BLaER1 (cell line): ENCODE measurements at regions not wholly inside any gene's neighbourhood (a gene's known extent, or its start where the extent isn't known, plus 50 kb on each side); places are given as distances from the start of the nearest gene placed in this dataset.

ENCODE experiments used
- H3K27ac ChIP-seq: shearing (Covaris generic); formaldehyde crosslinking; 2 replicates; pipeline ENCODE4 v1.8.1; 2022
- H3K27me3 ChIP-seq: shearing (Covaris generic); formaldehyde crosslinking; 2 replicates; pipeline ENCODE4 v1.8.1; 2022
- H3K36me3 ChIP-seq: shearing (Covaris generic); formaldehyde crosslinking; 2 replicates; pipeline ENCODE4 v1.8.1; 2022
- H3K4me1 ChIP-seq: shearing (Covaris generic); formaldehyde crosslinking; 2 replicates; pipeline ENCODE4 v1.8.1; 2022
- H3K4me2 ChIP-seq: shearing (Covaris generic); formaldehyde crosslinking; 2 replicates; pipeline ENCODE4 v1.8.1; 2022
- H3K4me3 ChIP-seq: shearing (Covaris generic); formaldehyde crosslinking; 2 replicates; pipeline ENCODE4 v1.8.1; 2022
- H3K9ac ChIP-seq: shearing (Covaris generic); formaldehyde crosslinking; 2 replicates; pipeline ENCODE4 v1.8.1; 2022
- H3K9me3 ChIP-seq: shearing (Covaris generic); formaldehyde crosslinking; 2 replicates; pipeline ENCODE4 v1.8.1; 2022
- H4K20me1 ChIP-seq: shearing (Covaris generic); formaldehyde crosslinking; 2 replicates; pipeline ENCODE4 v1.8.1; 2022
- Cebpa-rat ChIP-seq: shearing (Covaris generic); IDR thresholded peaks from 2 replicates; pipeline ENCODE4 v1.8.1; 2022

DNA sequence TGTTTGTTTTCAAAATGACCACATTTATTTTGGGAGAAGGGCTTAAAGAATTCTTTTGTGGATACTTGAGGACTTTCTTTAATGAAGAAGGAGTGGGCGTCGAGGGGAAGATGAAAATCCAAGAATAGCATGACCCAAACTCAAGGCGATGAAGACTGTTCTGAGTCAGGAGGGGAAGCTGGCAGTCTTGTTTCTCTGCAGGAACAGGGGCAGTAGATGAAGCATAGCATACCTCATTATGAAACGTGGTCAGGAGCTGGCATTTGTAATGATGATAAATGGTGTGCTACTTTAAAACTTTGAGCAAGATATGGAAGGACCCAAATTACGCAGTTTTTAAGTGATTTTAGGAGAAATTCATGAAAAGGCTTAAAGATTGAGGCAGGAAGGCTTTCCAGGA is 549.0 kb downstream of the IGSF11 start:
- no peaks in the 10 kb centered on the region for H3K36me3 ChIP-seq
- H3K27me3 ChIP-seq: no peaks in the 10 kb centered on the region
- no peak overlapping the region for H3K4me3 ChIP-seq
- no peak overlapping the region for H3K27ac ChIP-seq
- no peak overlapping the region for H3K4me2 ChIP-seq
- H4K20me1 ChIP-seq: no peaks in the 10 kb centered on the region
- H3K9ac ChIP-seq: no peak overlapping the region
- no peaks in the 10 kb centered on the region for H3K9me3 ChIP-seq
- TF ChIP-seq Cebpa-rat: no peak
- no peaks in the 10 kb centered on the region for H3K4me1 ChIP-seq

GRCh38 chr3:118487734-118488133 is 546.9 kb downstream of the IGSF11 start:
- Histone ChIP-seq H3K36me3 (no peaks in the 10 kb centered on the region), H3K9ac (no peak overlapping the region), H3K4me3 (no peak overlapping the region), H3K4me1 (no peaks in the 10 kb centered on the region), H4K20me1 (no peaks in the 10 kb centered on the region), H3K27me3 (no peaks in the 10 kb centered on the region), H3K9me3 (no peaks in the 10 kb centered on the region), H3K4me2 (no peak overlapping the region), H3K27ac (no peak overlapping the region)
- TF ChIP-seq Cebpa-rat: no peak

DNA sequence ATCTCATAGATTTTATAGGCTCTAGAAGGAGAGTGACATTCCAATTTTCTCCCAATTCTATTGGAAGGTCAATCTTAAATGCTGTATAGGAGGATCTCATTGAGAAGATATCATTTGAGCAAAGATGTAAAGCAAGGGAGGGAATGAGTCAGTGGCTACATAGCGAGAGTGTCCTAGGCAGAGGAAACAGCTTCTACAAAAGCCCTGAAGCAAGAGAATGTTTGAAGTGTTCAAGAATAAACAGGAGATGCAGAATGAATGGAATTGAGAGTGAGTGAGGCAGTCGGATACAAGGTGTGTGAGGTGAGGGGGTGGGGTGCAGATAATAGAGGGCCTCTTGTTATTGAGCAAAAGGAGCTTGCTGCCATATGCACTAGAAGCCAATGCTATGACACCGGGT is 545.9 kb downstream of the IGSF11 start:
- Histone ChIP-seq H3K9me3 (no peaks in the 10 kb centered on the region), H3K9ac (no peak overlapping the region)
- no peak for TF ChIP-seq Cebpa-rat

GRCh38 chr3:118495206-118495605 is 539.4 kb downstream of the IGSF11 start:
- Histone ChIP-seq H3K4me2 (no peak overlapping the region), H3K4me1 (no peaks in the 10 kb centered on the region), H3K36me3 (no peaks in the 10 kb centered on the region), H3K27ac (no peak overlapping the region), H3K9me3 (no peaks in the 10 kb centered on the region), H4K20me1 (no peaks in the 10 kb centered on the region), H3K4me3 (no peak overlapping the region), H3K27me3 (no peaks in the 10 kb centered on the region), H3K9ac (no peak overlapping the region)
- TF ChIP-seq Cebpa-rat: no peak

More for the DNA sequence above, 545.9 kb downstream of the IGSF11 start:
- Histone ChIP-seq H3K36me3 (no peaks in the 10 kb centered on the region), H3K4me1 (no peaks in the 10 kb centered on the region), H3K27me3 (no peaks in the 10 kb centered on the region), H4K20me1 (no peaks in the 10 kb centered on the region), H3K4me3 (no peak overlapping the region), H3K4me2 (no peak overlapping the region), H3K27ac (no peak overlapping the region)

- no peak for TF ChIP-seq Cebpa-rat
- H3K9me3 ChIP-seq: no peaks in the 10 kb centered on the region
- H4K20me1 ChIP-seq: no peaks in the 10 kb centered on the region
- H3K4me3 ChIP-seq: no peak overlapping the region
- H3K9ac ChIP-seq: no peak overlapping the region
- H3K4me1 ChIP-seq: no peaks in the 10 kb centered on the region
- H3K36me3 ChIP-seq: no peaks in the 10 kb centered on the region
- H3K27me3 ChIP-seq: no peaks in the 10 kb centered on the region
- H3K4me2 ChIP-seq: no peak overlapping the region
- no peak overlapping the region for H3K27ac ChIP-seq
Observed at GRCh38 chr3:118497274-118497673, 537.4 kb downstream of the IGSF11 start.

GRCh38 chr3:118501152-118501551 is 533.5 kb downstream of the IGSF11 start:
- Histone ChIP-seq H3K36me3 (no peaks in the 10 kb centered on the region), H3K4me1 (no peaks in the 10 kb centered on the region), H3K9ac (no peak overlapping the region), H3K4me2 (no peak overlapping the region), H3K27me3 (no peaks in the 10 kb centered on the region), H4K20me1 (no peaks in the 10 kb centered on the region), H3K9me3 (no peaks in the 10 kb centered on the region), H3K4me3 (no peak overlapping the region), H3K27ac (no peak overlapping the region)
- no peak for TF ChIP-seq Cebpa-rat

DNA sequence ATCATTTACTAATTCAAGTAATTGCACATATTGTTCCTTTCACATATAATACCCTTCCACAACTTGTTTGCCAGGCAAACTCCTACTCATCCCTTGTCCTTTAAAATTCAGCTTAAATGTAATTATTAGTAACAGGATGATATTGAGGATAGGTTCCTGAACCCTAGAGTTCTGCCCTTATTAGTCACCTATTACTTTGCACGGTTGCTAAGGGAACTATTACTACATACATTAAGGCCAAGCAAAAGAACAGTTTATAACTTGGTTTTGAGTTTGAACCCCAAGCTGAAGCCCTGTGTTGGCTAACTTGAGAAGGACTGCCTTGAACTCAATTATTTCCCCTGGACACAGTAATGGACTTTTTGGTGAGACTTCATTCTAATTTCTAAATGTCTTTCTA is 529.7 kb downstream of the IGSF11 start:
- Histone ChIP-seq H3K4me3 (no peak overlapping the region), H4K20me1 (no peaks in the 10 kb centered on the region), H3K4me2 (no peak overlapping the region), H3K36me3 (no peaks in the 10 kb centered on the region), H3K27me3 (no peaks in the 10 kb centered on the region), H3K9ac (no peak overlapping the region), H3K9me3 (no peaks in the 10 kb centered on the region), H3K4me1 (no peaks in the 10 kb centered on the region), H3K27ac (no peak overlapping the region)
- no peak for TF ChIP-seq Cebpa-rat

DNA sequence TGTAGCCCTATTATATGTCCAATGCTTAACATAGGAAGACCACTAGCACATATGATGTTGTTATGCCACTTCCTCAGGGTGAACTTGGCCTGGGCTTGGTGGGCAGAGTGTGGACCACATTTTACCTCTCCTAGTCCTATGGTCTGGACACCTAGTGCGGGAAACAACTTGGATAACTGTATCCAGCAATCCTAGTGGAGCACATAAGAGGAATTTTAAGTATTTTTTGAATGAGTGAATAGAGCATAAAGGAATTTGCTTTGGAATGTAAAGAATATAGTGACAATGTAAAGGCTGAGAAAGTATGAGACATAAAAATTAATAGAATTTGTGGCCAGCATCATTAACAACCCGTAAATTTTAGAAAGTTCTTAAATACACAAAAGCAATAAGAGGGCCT is 528.9 kb downstream of the IGSF11 start:
- no peak overlapping the region for H3K9ac ChIP-seq
- no peak for TF ChIP-seq Cebpa-rat
- H3K9me3 ChIP-seq: no peaks in the 10 kb centered on the region
- H4K20me1 ChIP-seq: no peaks in the 10 kb centered on the region
- H3K4me3 ChIP-seq: no peak overlapping the region
- H3K4me2 ChIP-seq: no peak overlapping the region
- H3K27me3 ChIP-seq: no peaks in the 10 kb centered on the region
- H3K4me1 ChIP-seq: no peaks in the 10 kb centered on the region
- no peaks in the 10 kb centered on the region for H3K36me3 ChIP-seq
- H3K27ac ChIP-seq: no peak overlapping the region

DNA sequence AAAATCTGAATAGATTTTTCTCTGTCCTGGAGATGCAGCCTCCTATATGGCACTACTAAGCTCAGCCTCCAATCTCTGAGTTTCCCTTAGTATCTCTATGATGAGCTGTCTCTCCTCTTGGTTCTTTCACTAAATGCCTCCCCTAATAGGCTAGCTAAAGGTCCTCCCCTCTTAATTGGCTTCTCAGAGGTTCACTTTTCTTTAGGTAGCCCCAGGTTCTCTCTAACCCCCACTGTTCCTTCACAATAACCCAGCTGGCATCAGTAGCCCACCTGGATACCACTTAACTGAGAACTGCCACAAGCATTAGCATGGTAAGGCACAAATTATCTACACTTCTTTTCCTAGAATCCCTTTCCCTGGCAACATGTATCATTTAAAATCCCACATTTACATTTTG is 523.2 kb downstream of the IGSF11 start:
- no peak overlapping the region for H3K9ac ChIP-seq
- H3K4me1 ChIP-seq: no peaks in the 10 kb centered on the region
- TF ChIP-seq Cebpa-rat: no peak
- H3K4me2 ChIP-seq: no peak overlapping the region
- no peaks in the 10 kb centered on the region for H3K27me3 ChIP-seq
- no peak overlapping the region for H3K27ac ChIP-seq
- H4K20me1 ChIP-seq: no peaks in the 10 kb centered on the region
- no peaks in the 10 kb centered on the region for H3K36me3 ChIP-seq
- no peaks in the 10 kb centered on the region for H3K9me3 ChIP-seq
- no peak overlapping the region for H3K4me3 ChIP-seq

GRCh38 chr3:118512301-118512700 is 522.3 kb downstream of the IGSF11 start:
- H3K27ac ChIP-seq: no peak overlapping the region
- H3K27me3 ChIP-seq: no peaks in the 10 kb centered on the region
- TF ChIP-seq Cebpa-rat: no peak
- H3K9ac ChIP-seq: no peak overlapping the region
- no peak overlapping the region for H3K4me2 ChIP-seq
- H3K4me1 ChIP-seq: no peaks in the 10 kb centered on the region
- no peaks in the 10 kb centered on the region for H3K9me3 ChIP-seq
- no peaks in the 10 kb centered on the region for H4K20me1 ChIP-seq
- H3K4me3 ChIP-seq: no peak overlapping the region
- no peaks in the 10 kb centered on the region for H3K36me3 ChIP-seq

- no peak overlapping the region for H3K4me2 ChIP-seq
- H3K9me3 ChIP-seq: no peaks in the 10 kb centered on the region
- H3K36me3 ChIP-seq: no peaks in the 10 kb centered on the region
- H3K27me3 ChIP-seq: no peaks in the 10 kb centered on the region
- no peak for TF ChIP-seq Cebpa-rat
- H3K9ac ChIP-seq: no peak overlapping the region
- H3K27ac ChIP-seq: no peak overlapping the region
- no peaks in the 10 kb centered on the region for H4K20me1 ChIP-seq
- no peak overlapping the region for H3K4me3 ChIP-seq
- H3K4me1 ChIP-seq: no peaks in the 10 kb centered on the region
Observed at GRCh38 chr3:118525077-118525476, 509.6 kb downstream of the IGSF11 start.
